NCI-H446 (cell line): ENCODE measurements at regions not wholly inside any gene's neighbourhood (a gene's known extent, or its start where the extent isn't known, plus 50 kb on each side); places are given as distances from the start of the nearest gene placed in this dataset.

Source experiments
- DNase-seq, 2 experiments: peaks; one replicate each; lab custom pipeline; 2025; lab: John Stamatoyannopoulos, UW

DNA sequence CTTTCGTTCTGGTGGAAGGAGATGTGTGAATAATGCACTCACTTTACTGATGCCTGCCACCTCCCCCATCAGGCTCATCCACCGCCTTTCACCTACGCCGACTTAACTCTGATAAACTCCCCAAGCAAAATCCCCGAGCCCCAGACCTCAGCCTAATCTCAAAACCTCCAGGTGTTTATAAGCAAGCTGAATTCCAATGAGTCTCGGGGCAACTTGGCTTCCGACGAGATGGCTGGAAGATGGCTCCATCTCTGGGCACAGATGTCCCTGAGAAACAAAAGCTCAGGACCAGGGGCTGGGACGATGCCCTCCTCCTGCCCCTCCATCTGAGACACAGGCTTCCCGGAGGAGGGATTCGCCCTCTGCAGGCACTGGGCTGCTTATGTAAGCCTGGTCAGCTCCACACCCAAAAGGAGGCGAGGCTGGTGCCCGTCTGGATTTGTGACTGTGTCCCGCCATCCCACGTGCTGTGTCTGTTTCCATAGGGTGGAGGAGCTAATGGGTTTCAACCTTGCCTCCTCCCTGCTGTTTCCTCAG lies 386.4 kb upstream of the TNRC6C start:
- no peak for DNase-seq

GRCh38 chr17:77572851-77573250 lies 385.7 kb upstream of the TNRC6C start:
- no peak for DNase-seq

DNA sequence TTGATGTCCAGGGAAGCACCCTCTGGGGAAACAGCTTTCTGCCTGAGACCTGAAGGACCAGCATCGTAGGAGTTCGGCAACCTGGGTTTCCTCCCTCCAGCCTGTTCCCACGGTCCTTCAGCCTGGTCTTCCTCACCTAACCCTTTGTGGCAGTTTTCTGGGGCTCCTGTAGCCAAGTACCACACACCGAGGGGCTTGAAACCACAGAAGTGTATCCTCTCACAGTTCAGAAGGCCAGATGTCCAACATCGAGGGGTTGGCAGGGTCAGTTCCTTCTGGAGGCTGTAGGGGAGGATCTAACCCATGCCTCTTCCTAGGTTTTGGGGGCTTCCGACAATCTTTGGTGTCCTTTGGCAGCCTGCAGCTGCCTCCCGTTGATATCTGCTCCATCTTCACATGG lies 381.0 kb upstream of the TNRC6C start:
- no peak for DNase-seq

DNA sequence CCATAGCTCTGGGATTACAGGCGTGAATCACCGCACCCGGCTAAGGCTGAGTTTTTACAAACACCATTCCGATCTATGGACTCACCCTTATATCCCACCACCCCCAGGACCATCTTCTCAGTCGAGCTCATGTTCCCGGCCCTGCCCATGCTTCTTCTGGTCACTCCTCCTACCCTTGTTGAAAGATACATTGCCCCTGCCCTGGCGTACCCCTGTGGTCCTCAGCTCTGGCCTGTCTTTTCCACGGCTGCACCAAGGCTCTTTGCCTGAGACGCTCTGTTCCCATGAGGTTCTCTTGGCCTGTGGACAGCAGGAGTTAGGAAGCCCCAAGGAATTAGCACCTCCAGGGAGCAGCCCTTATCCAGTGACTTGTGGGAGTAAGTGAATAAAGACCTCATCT lies 379.4 kb upstream of the TNRC6C start:
- no peak for DNase-seq

- DNase-seq, result no peak
These were observed 378.8 kb upstream of the TNRC6C start for GRCh38 chr17:77579682-77580081.

DNA sequence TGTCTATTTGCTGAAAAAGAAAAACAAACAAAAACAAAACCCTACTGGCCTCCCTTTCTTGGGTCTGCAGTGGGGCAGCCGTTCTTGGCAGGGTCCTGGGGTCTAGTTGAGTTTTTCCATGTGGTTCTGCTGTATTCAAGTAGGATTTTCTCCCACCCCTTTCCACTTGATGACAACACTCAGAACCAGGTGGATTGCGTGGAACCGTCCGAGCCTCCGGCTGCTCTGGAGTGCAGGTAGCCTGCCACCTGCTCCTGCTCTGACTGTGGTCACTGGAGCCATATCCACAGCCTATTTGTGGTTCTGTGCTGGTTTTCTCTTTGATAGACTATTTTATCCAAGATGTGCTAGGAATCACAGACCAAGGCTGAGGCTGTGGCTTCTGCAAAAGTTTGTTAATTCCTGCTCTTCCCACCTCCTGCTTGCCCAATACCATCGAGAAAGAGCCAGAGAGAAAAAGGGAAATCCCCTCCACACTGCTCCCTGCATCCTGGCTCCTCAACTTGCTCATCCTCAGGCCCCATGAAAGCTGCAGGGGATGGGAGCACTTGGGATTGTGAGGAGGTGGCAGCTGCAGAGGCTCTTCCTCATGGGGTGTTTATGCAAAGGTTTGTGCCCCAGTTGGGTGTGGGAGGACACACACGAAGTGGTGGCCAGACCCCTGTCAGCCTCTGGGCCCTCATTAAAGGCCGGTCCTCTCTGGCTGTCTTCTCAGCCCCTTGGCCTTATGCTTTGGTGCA lies 377.8 kb upstream of the TNRC6C start:
- no peak for DNase-seq

DNA sequence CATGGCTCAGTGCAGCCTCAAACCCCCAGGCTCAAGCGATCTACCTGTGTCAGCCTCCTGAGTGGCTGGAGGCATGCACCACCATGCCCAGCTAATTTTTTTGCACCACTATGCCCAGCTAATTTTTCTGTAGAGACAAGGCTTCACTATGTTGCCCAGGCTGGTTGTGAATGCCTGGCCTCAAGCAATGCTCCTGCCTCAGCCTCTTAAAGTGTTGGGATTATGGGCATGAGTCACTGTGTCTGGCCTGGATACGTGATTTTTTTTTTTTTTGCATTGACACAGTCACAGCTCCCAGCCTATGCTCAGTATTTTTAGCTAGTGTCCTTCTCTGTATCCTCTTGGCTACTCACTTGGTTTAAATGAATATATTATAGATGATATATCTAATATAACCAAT lies 377.0 kb upstream of the TNRC6C start:
- DNase-seq, result no peak

- DNase-seq, result no peak
These were observed 373.2 kb upstream of the TNRC6C start for GRCh38 chr17:77585142-77585860.

DNA sequence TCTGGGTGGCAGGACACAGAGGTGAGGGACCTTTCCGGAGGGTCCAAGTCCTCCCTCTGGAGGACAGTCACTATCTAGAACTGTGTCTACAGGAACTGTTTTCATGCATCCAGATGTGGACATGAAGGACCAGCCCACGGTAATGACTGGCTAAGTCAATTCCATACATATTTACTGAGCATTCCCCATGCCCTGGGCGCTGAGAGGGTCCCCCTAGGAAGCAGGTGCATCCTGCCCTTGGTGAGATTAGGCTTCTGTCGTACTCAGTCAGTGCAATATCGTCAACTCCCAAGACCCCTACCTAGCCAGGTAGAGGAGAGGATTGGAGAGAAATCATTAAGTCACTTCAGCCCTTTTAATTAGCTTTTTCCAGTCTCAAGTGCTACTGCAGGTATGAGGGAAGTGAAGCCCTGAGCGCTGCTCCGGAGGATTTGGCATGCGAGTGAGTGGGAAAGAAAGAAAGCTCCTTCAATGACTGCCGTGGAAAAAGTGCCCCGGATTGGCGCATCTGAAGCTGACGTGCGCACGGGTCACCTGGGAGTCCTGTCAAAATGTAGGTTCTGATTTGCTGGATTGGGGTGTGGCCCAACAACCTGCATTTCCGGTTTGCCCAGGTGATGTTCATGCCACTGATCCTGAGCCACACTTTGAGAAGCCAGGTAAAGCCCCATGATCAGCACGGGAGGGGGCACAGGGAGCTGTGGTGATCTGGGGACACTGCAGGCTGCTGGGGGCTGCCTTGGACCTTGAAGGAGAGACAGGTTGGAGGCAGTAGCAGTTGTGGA lies 367.4 kb upstream of the TNRC6C start:
- DNase-seq, result no peak

GRCh38 chr17:77592106-77592865 lies 366.2 kb upstream of the TNRC6C start:
- no peak for DNase-seq

GRCh38 chr17:77593081-77593480 lies 365.4 kb upstream of the TNRC6C start:
- DNase-seq, result no peak

DNA sequence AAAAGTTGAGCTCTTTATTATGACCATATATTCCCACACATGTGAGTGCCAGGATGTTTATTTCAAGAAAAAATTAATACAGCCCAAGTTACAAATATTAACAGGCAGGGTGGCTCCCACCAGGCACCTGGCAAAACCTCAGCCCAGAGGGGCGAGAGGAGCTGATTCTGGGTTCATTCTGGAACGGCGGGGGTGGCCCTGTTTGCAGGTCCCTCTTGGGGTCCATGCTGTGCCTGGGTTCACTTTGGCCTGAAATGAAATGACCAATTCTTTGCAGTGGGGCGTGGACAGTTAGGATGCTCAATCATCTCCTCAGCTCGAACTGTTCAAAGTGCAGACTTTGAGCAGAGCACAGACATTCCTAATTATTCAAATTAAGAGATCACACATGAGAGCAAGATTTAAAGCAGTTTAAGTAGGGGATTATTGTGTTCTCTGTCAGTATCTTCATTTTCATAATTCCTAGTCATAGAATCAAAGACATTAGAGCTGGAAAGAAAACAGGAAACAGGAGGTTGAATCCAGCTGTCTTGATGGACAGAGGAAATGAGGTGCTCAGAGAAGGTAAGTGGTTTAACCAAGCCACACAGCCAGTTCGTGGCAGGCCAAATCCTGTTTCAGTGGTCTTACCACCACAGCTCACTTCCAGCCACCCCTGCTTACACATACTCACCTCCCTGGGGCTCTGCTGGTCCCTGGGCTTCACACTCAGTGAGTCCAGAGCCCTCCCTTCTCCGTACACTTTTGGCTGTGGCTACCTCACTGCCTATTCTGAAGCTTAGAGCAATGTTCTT lies 363.9 kb upstream of the TNRC6C start:
- no peak for DNase-seq

- no peak for DNase-seq
These were observed 361.7 kb upstream of the TNRC6C start for GRCh38 chr17:77596491-77597417.

DNA sequence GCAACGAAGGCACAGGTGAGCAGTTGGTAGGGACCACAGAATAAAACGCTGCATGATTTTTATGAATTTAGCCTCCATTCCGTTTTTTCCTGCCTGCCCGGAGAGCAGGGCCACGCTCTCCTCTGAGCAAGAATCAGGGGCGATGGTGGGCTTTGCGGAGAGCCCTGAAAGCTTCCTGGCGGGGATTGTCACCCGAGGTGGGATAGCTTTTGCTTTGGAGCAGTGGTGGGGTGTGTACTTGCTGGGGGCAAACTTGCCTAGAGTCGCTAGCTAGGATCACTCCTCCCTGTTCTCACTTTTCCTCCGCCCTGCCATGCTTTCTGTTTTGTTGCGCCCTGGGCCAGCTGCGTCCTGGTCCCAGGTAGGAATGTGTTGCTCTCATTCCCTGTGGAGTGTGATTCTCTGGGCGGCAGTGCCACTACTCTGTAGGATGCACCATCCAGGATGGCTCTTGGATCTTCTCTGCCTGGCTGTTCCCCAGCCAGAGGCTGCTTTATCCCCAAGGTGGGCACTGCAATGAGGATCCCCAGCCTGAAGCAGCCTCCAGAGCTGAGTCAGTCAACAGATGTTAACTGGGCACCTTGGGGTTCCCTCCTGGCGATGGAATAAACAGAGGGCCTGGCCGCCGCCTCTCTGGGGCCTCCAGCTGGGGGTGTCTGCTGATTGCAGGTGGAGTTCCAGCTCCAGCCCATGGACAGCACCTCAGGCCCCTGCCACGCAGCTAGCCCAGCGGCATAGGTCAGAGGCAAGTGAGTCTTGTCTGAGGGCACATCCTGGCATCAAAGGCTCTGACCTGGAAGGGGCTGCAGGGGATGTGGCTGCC lies 360.9 kb upstream of the TNRC6C start:
- DNase-seq, result no peak

GRCh38 chr17:77598241-77598620 lies 360.3 kb upstream of the TNRC6C start:
- DNase-seq, result no peak

- no peak for DNase-seq
These were observed 358.8 kb upstream of the TNRC6C start for GRCh38 chr17:77599699-77600098.

- DNase-seq, result no peak
These were observed 358.2 kb upstream of the TNRC6C start for GRCh38 chr17:77600346-77600745.

- no peak for DNase-seq
These were observed 357.2 kb upstream of the TNRC6C start for GRCh38 chr17:77601054-77601979.
